ENCODE measurements at regions not wholly inside any gene's neighbourhood (a gene's known extent, or its start where the extent isn't known, plus 50 kb on each side); places are given as distances from the start of the nearest gene placed in this dataset.

GRCh38 chr5:6902597-6902996 is 189.4 kb downstream of the TENT4A start:
- no peak for TF ChIP-seq CTCF (IDR thresholded peaks at IDR 0.05; ENCODE audit: insufficient read depth, low read depth, low read length, missing control alignments)
- no peak for DNase-seq (ENCODE audit: low read depth)
- H3K4me3 ChIP-seq (ENCODE audit: low read depth, low read length): no peak overlapping the region

- no peak for DNase-seq (ENCODE audit: low read depth)
- no peak for TF ChIP-seq CTCF (IDR thresholded peaks at IDR 0.05; ENCODE audit: insufficient read depth, low read depth, low read length, missing control alignments)
- H3K4me3 ChIP-seq (ENCODE audit: low read depth, low read length): no peak overlapping the region
Measured at GRCh38 chr5:6903934-6904333, 190.7 kb downstream of the TENT4A start.

- no peak for TF ChIP-seq CTCF (IDR thresholded peaks at IDR 0.05; ENCODE audit: insufficient read depth, low read depth, low read length, missing control alignments)
- no peak overlapping the region for H3K4me3 ChIP-seq (ENCODE audit: low read depth, low read length)
- DNase-seq (ENCODE audit: low read depth): no peak
Measured at GRCh38 chr5:6904860-6905259, 191.6 kb downstream of the TENT4A start.

- TF ChIP-seq CTCF (IDR thresholded peaks at IDR 0.05; ENCODE audit: insufficient read depth, low read depth, low read length, missing control alignments): no peak
- DNase-seq (ENCODE audit: low read depth): no peak
- H3K4me3 ChIP-seq (ENCODE audit: low read depth, low read length): no peak overlapping the region
Measured at GRCh38 chr5:6905423-6905822, 192.2 kb downstream of the TENT4A start.

- DNase-seq (ENCODE audit: low read depth): no peak
- no peak for TF ChIP-seq CTCF (IDR thresholded peaks at IDR 0.05; ENCODE audit: insufficient read depth, low read depth, low read length, missing control alignments)
- H3K4me3 ChIP-seq (ENCODE audit: low read depth, low read length): no peak overlapping the region
Measured at GRCh38 chr5:6905883-6906282, 192.7 kb downstream of the TENT4A start.

- DNase-seq (ENCODE audit: low read depth): no peak
- TF ChIP-seq CTCF (IDR thresholded peaks at IDR 0.05; ENCODE audit: insufficient read depth, low read depth, low read length, missing control alignments): no peak
- no peak overlapping the region for H3K4me3 ChIP-seq (ENCODE audit: low read depth, low read length)
Measured at GRCh38 chr5:6907320-6907918, 194.2 kb downstream of the TENT4A start.

- no peak for TF ChIP-seq CTCF (IDR thresholded peaks at IDR 0.05; ENCODE audit: insufficient read depth, low read depth, low read length, missing control alignments)
- DNase-seq (ENCODE audit: low read depth): no peak
- no peak overlapping the region for H3K4me3 ChIP-seq (ENCODE audit: low read depth, low read length)
Measured at GRCh38 chr5:6909901-6910300, 196.7 kb downstream of the TENT4A start.

Measured in GM12865 (cell line).